SK-N-SH treated with all-trans-retinoic acid at 6 μM for 48 hours (cell line): ENCODE measurements at regions not wholly inside any gene's neighbourhood (a gene's known extent, or its start where the extent isn't known, plus 50 kb on each side); places are given as distances from the start of the nearest gene placed in this dataset.

ENCODE experiments used
- ATAC-seq: fragments of 200-7000 bp; cut with Tn5 transposase; 3 replicates; pipeline ENCODE4 v1.9.1; 2020; ENCODE audit warnings: mild to moderate bottlenecking, moderate library complexity
- BACH2 ChIP-seq: fragments of 250-450 bp; sonication (Bioruptor Pico); IDR thresholded peaks from 2 replicates; pipeline ENCODE4 v1.9.0; 2021; ENCODE audit warnings: mild to moderate bottlenecking, borderline replicate concordance
- CREB5 ChIP-seq: fragments of 250-450 bp; sonication (Bioruptor Pico); IDR thresholded peaks from 2 replicates; pipeline ENCODE4 v1.5.1; 2020; ENCODE audit warnings: low read depth, mild to moderate bottlenecking, moderate library complexity
- CSDC2 ChIP-seq: fragments of 250-450 bp; sonication (Bioruptor Pico); IDR thresholded peaks from 2 replicates; pipeline ENCODE4 v1.5.0; 2020; ENCODE audit warnings: mild to moderate bottlenecking, moderate library complexity
- CSRNP3 ChIP-seq: fragments of 250-450 bp; sonication (Bioruptor Pico); IDR thresholded peaks from 2 replicates; pipeline ENCODE4 v1.5.1; 2021; ENCODE audit warnings: mild to moderate bottlenecking, moderate library complexity
- ESRRG ChIP-seq: fragments of 250-450 bp; sonication (Bioruptor Pico); IDR thresholded peaks from 2 replicates; pipeline ENCODE4 v1.6.1; 2021; ENCODE audit warnings: mild to moderate bottlenecking
- GLIS3 ChIP-seq: fragments of 250-450 bp; sonication (Bioruptor Pico); IDR thresholded peaks from 2 replicates; pipeline ENCODE4 v1.5.0; 2020; ENCODE audit warnings: mild to moderate bottlenecking, moderate library complexity
- ISL1 ChIP-seq: fragments of 250-450 bp; sonication (Bioruptor Pico); IDR thresholded peaks from 2 replicates; pipeline ENCODE4 v2.1.2; 2022; ENCODE audit warnings: mild to moderate bottlenecking, moderate library complexity
- PATZ1 ChIP-seq: fragments of 250-450 bp; sonication (Bioruptor Pico); IDR thresholded peaks from 2 replicates; pipeline ENCODE4 v1.8.0; 2020; ENCODE audit warnings: mild to moderate bottlenecking, moderate library complexity, borderline replicate concordance
- POU6F1 ChIP-seq: fragments of 250-450 bp; sonication (Bioruptor Pico); IDR thresholded peaks from 2 replicates; pipeline ENCODE4 v1.8.0; 2021; ENCODE audit warnings: low read depth, mild to moderate bottlenecking, moderate library complexity, borderline replicate concordance
- RARB ChIP-seq: fragments of 250-450 bp; sonication (Bioruptor Pico); IDR thresholded peaks from 2 replicates; pipeline ENCODE4 v1.8.0; 2021; ENCODE audit warnings: mild to moderate bottlenecking, moderate library complexity
- TCF4 ChIP-seq: fragments of 250-450 bp; sonication (Bioruptor Pico); IDR thresholded peaks from 2 replicates; pipeline ENCODE4 v1.8.0; 2021; ENCODE audit warnings: mild to moderate bottlenecking, moderate library complexity, borderline replicate concordance
- TOX ChIP-seq: fragments of 250-450 bp; sonication (Bioruptor Pico); IDR thresholded peaks from 2 replicates; pipeline ENCODE4 v1.8.0; 2021; ENCODE audit warnings: mild to moderate bottlenecking, moderate library complexity, borderline replicate concordance
- TSHZ2 ChIP-seq: fragments of 250-450 bp; sonication (Bioruptor Pico); IDR thresholded peaks from 2 replicates; pipeline ENCODE4 v1.5.0; 2020; ENCODE audit warnings: mild to moderate bottlenecking, moderate library complexity
- ZC3H10 ChIP-seq: fragments of 250-450 bp; sonication (Bioruptor Pico); IDR thresholded peaks from 2 replicates; pipeline ENCODE4 v1.5.1; 2021; ENCODE audit warnings: mild to moderate bottlenecking, moderate library complexity
- ZFP3 ChIP-seq: fragments of 250-450 bp; sonication (Bioruptor Pico); IDR thresholded peaks from 2 replicates; pipeline ENCODE4 v1.5.0; 2020; ENCODE audit warnings: mild to moderate bottlenecking, moderate library complexity
- ZNF565 ChIP-seq: fragments of 450-650 bp; formaldehyde crosslinking; conservative IDR thresholded peaks from 2 replicates; pipeline ENCODE4 v1.5.0; 2020; ENCODE audit warnings: low read depth, mild to moderate bottlenecking, moderate library complexity

GRCh38 chr10:60480865-60481563, 91.3 kb upstream of the ANK3 start:
- ATAC-seq: peak; percentile 89
- TF ChIP-seq CREB5 (CRISPR knock-in tag) (peak; percentile 83), ISL1 (CRISPR knock-in tag) (peak; percentile 78), ZFP3 (CRISPR knock-in tag) (no peak)

- ATAC-seq: peak; percentile 29
- TF ChIP-seq TSHZ2 (no peak), CSDC2 (no peak), ZNF565 (CRISPR knock-in tag) (no peak), GLIS3 (CRISPR knock-in tag) (no peak), CREB5 (CRISPR knock-in tag) (no peak), POU6F1 (no peak), CSRNP3 (CRISPR knock-in tag) (no peak), PATZ1 (CRISPR knock-in tag) (peak; percentile 67; the same call in 1 of the 2 replicates), ZFP3 (CRISPR knock-in tag) (no peak), TCF4 (CRISPR knock-in tag) (no peak), RARB (CRISPR knock-in tag) (no peak), ISL1 (CRISPR knock-in tag) (peak; percentile 91), ZC3H10 (CRISPR knock-in tag) (0 out of 2 replicates have a peak, but pooled peaks have one; percentile 34), TOX (no peak)
Observed at GRCh38 chr10:60479305-60480020, 89.8 kb upstream of the ANK3 start.

GRCh38 chr10:60476451-60476850, 86.8 kb upstream of the ANK3 start:
- TF ChIP-seq ESRRG (no peak), BACH2 (CRISPR knock-in tag) (no peak)
- ATAC-seq: no peak
